Keratinocyte (primary cell): ENCODE measurements at regions not wholly inside any gene's neighbourhood (a gene's known extent, or its start where the extent isn't known, plus 50 kb on each side); places are given as distances from the start of the nearest gene placed in this dataset.

Experiments used
- DNase-seq: peaks from one replicate; pipeline ENCODE4 v3.0.0-alpha.2; 2011; ENCODE audit warnings: low read depth, missing footprints, low spot score
- FAIRE-seq: peaks from 2 replicates; lab custom pipeline; 2011; peaks lifted over from hg19 to GRCh38; lab: Jason Lieb, UNC
- H2AFZ ChIP-seq: 2 replicates; pipeline ENCODE4 v1.6.0; 2012; ENCODE audit warnings: low read length, control low read depth, inconsistent platforms; ENCODE audit not compliant: control insufficient read depth
- H3K27ac ChIP-seq: 2 replicates; pipeline ENCODE4 v1.5.1; 2011; ENCODE audit warnings: low read length; ENCODE audit not compliant: control insufficient read depth, insufficient read depth
- H3K27me3 ChIP-seq: 3 replicates; pipeline ENCODE4 v1.6.0; 2011; ENCODE audit warnings: low read length; ENCODE audit not compliant: control insufficient read depth, insufficient read depth; ENCODE audit errors: extremely low read depth
- H3K36me3 ChIP-seq, 2 experiments: 2 replicates in 1 of 2; 3 replicates in 1 of 2; pipeline ENCODE4 v1.5.1; 2011; ENCODE audit warnings: low read length in 2 of 2, mild to moderate bottlenecking in 1 of 2; ENCODE audit not compliant: control insufficient read depth in 2 of 2, insufficient read depth in 2 of 2; ENCODE audit errors: extremely low read depth in 1 of 2
- H3K4me1 ChIP-seq: 3 replicates; pipeline ENCODE4 v1.5.1; 2011; ENCODE audit warnings: low read length; ENCODE audit not compliant: control insufficient read depth, insufficient read depth; ENCODE audit errors: extremely low read depth
- H3K4me2 ChIP-seq: 3 replicates; pipeline ENCODE4 v1.6.0; 2011; ENCODE audit warnings: low read depth, low read length; ENCODE audit not compliant: control insufficient read depth, insufficient read depth; ENCODE audit errors: extremely low read depth
- H3K4me3 ChIP-seq, 3 experiments: fragments of 200-600 bp in 1 of 3; sonication (generic) in 1 of 3; 2 replicates in 2 of 3; 3 replicates in 1 of 3; pipeline ENCODE4 v1.5.1; 2011 to 2016; ENCODE audit warnings: low read length in 3 of 3, mild to moderate bottlenecking in 3 of 3, control low read depth in 2 of 3, inconsistent platforms in 1 of 3, low read depth in 1 of 3, mixed read lengths in 1 of 3, mixed run types in 1 of 3, moderate library complexity in 1 of 3; ENCODE audit not compliant: control insufficient read depth in 2 of 3, insufficient read depth in 2 of 3; ENCODE audit errors: extremely low read depth in 1 of 3
- H3K79me2 ChIP-seq: 2 replicates; pipeline ENCODE4 v1.6.0; 2012; ENCODE audit warnings: low read length; ENCODE audit not compliant: control insufficient read depth, insufficient read depth
- H3K9ac ChIP-seq: 3 replicates; pipeline ENCODE4 v1.6.0; 2011; ENCODE audit warnings: low read length; ENCODE audit not compliant: control insufficient read depth, insufficient read depth; ENCODE audit errors: extremely low read depth
- H3K9me1 ChIP-seq: 3 replicates; pipeline ENCODE4 v1.6.0; 2011; ENCODE audit warnings: low read length; ENCODE audit not compliant: control insufficient read depth, insufficient read depth; ENCODE audit errors: extremely low read depth
- H3K9me3 ChIP-seq: 2 replicates; pipeline ENCODE4 v1.5.1; 2012; ENCODE audit warnings: low read depth, low read length; ENCODE audit not compliant: control insufficient read depth
- H4K20me1 ChIP-seq: 3 replicates; pipeline ENCODE4 v1.6.0; 2011; ENCODE audit warnings: low read length; ENCODE audit not compliant: control insufficient read depth, insufficient read depth; ENCODE audit errors: extremely low read depth
- CTCF ChIP-seq, 3 experiments: IDR thresholded peaks in 1 of 3; conservative IDR thresholded peaks in 1 of 3; optimal IDR thresholded peaks in 1 of 3; 2 replicates in 2 of 3; 3 replicates in 1 of 3; pipeline versions ENCODE3 to v1.5.1; 2011; ENCODE audit warnings: low read length in 3 of 3, mild to moderate bottlenecking in 3 of 3, moderate library complexity in 2 of 3, control low read depth in 1 of 3, inconsistent platforms in 1 of 3; ENCODE audit not compliant: insufficient read depth in 2 of 3; ENCODE audit errors: extremely low read depth in 1 of 3
- EZH2 ChIP-seq: IDR thresholded peaks from one replicate; pipeline ENCODE4 v1.6.1; 2012; ENCODE audit warnings: inconsistent platforms, mild to moderate bottlenecking, low read length, moderate library complexity
- dilution Hi-C: fragments of 300-500 bp; cut with MboI; formaldehyde crosslinking; loops from one replicate; pipeline ENCODE4 v1.7.0; 2020; ENCODE audit warnings: low sequenced_read_pairs; ENCODE audit not compliant: extremely low pct_ligation_motif_present

GRCh38 chr1:96918406-96918805, 196.8 kb downstream of the PTBP2 start:
- H3K4me1 ChIP-seq: no peaks in the 10 kb centered on the region
- no peak for DNase-seq
- no peaks in the 10 kb centered on the region for H3K27me3 ChIP-seq
- no peaks in the 10 kb centered on the region for H4K20me1 ChIP-seq
- no peaks in the 10 kb centered on the region for H3K36me3 ChIP-seq
- H3K9me1 ChIP-seq: no peaks in the 10 kb centered on the region
- no peaks in the 10 kb centered on the region for H3K9me3 ChIP-seq
- H3K9ac ChIP-seq: no peak overlapping the region
- TF ChIP-seq EZH2: no peak
- TF ChIP-seq CTCF (optimal IDR thresholded peaks at IDR 0.05 in 1 of 3, IDR thresholded peaks at IDR 0.05 in 1 of 3, conservative IDR thresholded peaks at IDR 0.05 in 1 of 3; ENCODE audit: extremely low read depth in 1 of 3, insufficient read depth in 2 of 3, low read length in 3 of 3): no peak
- H2AFZ ChIP-seq: no peak overlapping the region
- H3K4me2 ChIP-seq: no peak overlapping the region
- no peak overlapping the region for H3K4me3 ChIP-seq
- no peak for FAIRE-seq
- H3K27ac ChIP-seq: no peak overlapping the region
- no peaks in the 10 kb centered on the region for H3K79me2 ChIP-seq
- dilution Hi-C loops: no loop called here

DNA sequence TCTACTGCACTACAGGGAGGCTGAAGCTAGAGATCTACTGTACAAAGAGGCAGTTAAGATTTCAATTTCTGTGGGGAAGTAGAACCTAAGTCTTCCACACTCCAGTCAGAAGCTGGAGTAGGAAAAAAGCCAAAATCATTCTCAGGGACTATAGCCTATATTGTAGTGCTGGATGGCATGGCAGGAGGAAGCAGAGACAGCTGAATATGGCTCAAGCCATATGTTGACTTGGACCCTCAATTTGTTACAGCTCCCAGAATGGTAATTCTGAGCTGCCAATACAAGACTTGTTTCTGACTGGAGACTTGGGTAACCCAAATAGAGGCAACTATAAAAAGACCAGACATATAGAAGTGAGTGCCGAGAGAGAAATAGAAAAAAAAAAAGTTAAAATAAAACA, 200.6 kb downstream of the PTBP2 start:
- H3K9ac ChIP-seq: no peak overlapping the region
- dilution Hi-C loops: no loop called here
- no peaks in the 10 kb centered on the region for H3K27me3 ChIP-seq
- no peaks in the 10 kb centered on the region for H3K36me3 ChIP-seq
- no peak overlapping the region for H3K4me3 ChIP-seq
- no peak overlapping the region for H2AFZ ChIP-seq
- no peaks in the 10 kb centered on the region for H3K79me2 ChIP-seq
- no peak overlapping the region for H3K27ac ChIP-seq
- H3K9me1 ChIP-seq: no peaks in the 10 kb centered on the region
- DNase-seq: no peak
- no peak overlapping the region for H3K4me2 ChIP-seq
- TF ChIP-seq EZH2 (no peak), CTCF (optimal IDR thresholded peaks at IDR 0.05 in 1 of 3, IDR thresholded peaks at IDR 0.05 in 1 of 3, conservative IDR thresholded peaks at IDR 0.05 in 1 of 3; ENCODE audit: extremely low read depth in 1 of 3, insufficient read depth in 2 of 3, low read length in 3 of 3) (no peak)
- H4K20me1 ChIP-seq: no peaks in the 10 kb centered on the region
- H3K4me1 ChIP-seq: no peaks in the 10 kb centered on the region
- no peaks in the 10 kb centered on the region for H3K9me3 ChIP-seq
- FAIRE-seq: no peak
